Stimulated activated CD4-positive, alpha-beta T cell treated with anti-CD3 and anti-CD28 coated beads, TNF-alpha, amount 100 ng/mL, for 48 hours (primary cell): ENCODE measurements at regions not wholly inside any gene's neighbourhood (a gene's known extent, or its start where the extent isn't known, plus 50 kb on each side); places are given as distances from the start of the nearest gene placed in this dataset.

Source experiments
- DNase-seq, 3 donors: peaks; one replicate each; pipeline ENCODE4 v3.0.0-alpha.2; 2020; ENCODE audit warnings: low read depth in 3 of 3

- DNase-seq: no peak
These were observed 56.3 kb upstream of the ECE1 start for GRCh38 chr1:21346365-21347071.

- DNase-seq: no peak
These were observed 54.6 kb upstream of the ECE1 start for GRCh38 chr1:21344750-21345443.

GRCh38 chr1:21344098-21344749 is 54.0 kb upstream of the ECE1 start:
- no peak for DNase-seq

GRCh38 chr1:21342961-21343838 is 52.9 kb upstream of the ECE1 start:
- no peak for DNase-seq

GRCh38 chr1:21341517-21342078 is 51.3 kb upstream of the ECE1 start:
- no peak for DNase-seq

- no peak for DNase-seq
These were observed 50.8 kb upstream of the ECE1 start for GRCh38 chr1:21341022-21341421.

GRCh38 chr1:21340230-21340945 is 50.1 kb upstream of the ECE1 start:
- no peak for DNase-seq
